B cell (primary cell): ENCODE measurements at regions not wholly inside any gene's neighbourhood (a gene's known extent, or its start where the extent isn't known, plus 50 kb on each side); places are given as distances from the start of the nearest gene placed in this dataset.

Source experiments
- ATAC-seq: fragments of 200-7000 bp; cut with Tn5 transposase; one replicate; pipeline ENCODE4 v1.10.0; 2021; ENCODE audit warnings: low read depth, mild to moderate bottlenecking, moderate number of reproducible peaks, moderate library complexity
- CTCF ChIA-PET: fragments of 350-600 bp; sonication (Branson Sonifier 250); formaldehyde crosslinking; loops from one replicate; lab custom pipeline; 2021; ENCODE audit warnings: antibody characterized with exemption, inconsistent platforms; lab: Charles Lee
- POLR2A ChIA-PET: fragments of 350-600 bp; sonication (Branson Sonifier 250); formaldehyde crosslinking; loops from one replicate; lab custom pipeline; 2021; ENCODE audit warnings: antibody characterized with exemption; lab: Charles Lee
- DNase-seq: peaks from one replicate; pipeline ENCODE4 v3.0.0; 2013
- H2AFZ ChIP-seq: 2 replicates; pipeline ENCODE4 v1.6.1; 2012; ENCODE audit warnings: mild to moderate bottlenecking, low read depth, low read length; ENCODE audit not compliant: insufficient read depth, poor library complexity, severe bottlenecking
- H3K27ac ChIP-seq, 2 donors: 1 replicate in 1 of 2; 2 replicates in 1 of 2; pipeline ENCODE4 v1.5.1; 2012 to 2013; ENCODE audit warnings: low read length in 2 of 2, mild to moderate bottlenecking in 2 of 2, moderate library complexity in 1 of 2
- H3K27me3 ChIP-seq, 4 experiments: fragments of 200-600 bp in 1 of 4; sonication (generic) in 1 of 4; replicated peaks in 1 of 4; 1 replicate in 2 of 4; 2 replicates in 2 of 4; pipeline versions ENCODE4 v1.6.1 to v1.7.0; 2013 to 2016; ENCODE audit warnings: low read length in 3 of 4, mild to moderate bottlenecking in 2 of 4, mixed read lengths in 1 of 4, moderate library complexity in 1 of 4; ENCODE audit not compliant: insufficient read depth in 4 of 4, control insufficient read depth in 3 of 4; ENCODE audit errors: control extremely low read depth in 1 of 4
- H3K36me3 ChIP-seq, 2 experiments: replicated peaks in 1 of 2; 1 replicate in 1 of 2; 2 replicates in 1 of 2; pipeline versions ENCODE4 v1.6.1 to v1.7.1; 2013; ENCODE audit warnings: low read length in 1 of 2; ENCODE audit not compliant: insufficient read depth in 2 of 2, control insufficient read depth in 1 of 2; ENCODE audit errors: control extremely low read depth in 1 of 2, extremely low read depth in 1 of 2
- H3K4me1 ChIP-seq, 2 donors: fragments of 200-600 bp in 1 of 2; sonication (generic) in 1 of 2; 1 replicate in 1 of 2; 2 replicates in 1 of 2; pipeline versions ENCODE4 v1.5.1 to v1.6.1; 2013 to 2017; ENCODE audit warnings: low read length in 2 of 2; ENCODE audit not compliant: control insufficient read depth in 2 of 2, insufficient read depth in 2 of 2
- H3K4me2 ChIP-seq: replicated peaks from 2 replicates; pipeline ENCODE3; 2012; ENCODE audit warnings: mild to moderate bottlenecking, low read depth, low read length; ENCODE audit not compliant: poor library complexity, severe bottlenecking
- H3K4me3 ChIP-seq, 5 experiments: fragments of 200-600 bp in 1 of 5; sonication (generic) in 1 of 5; 1 replicate in 3 of 5; 2 replicates in 2 of 5; pipeline versions ENCODE4 v1.5.1 to v1.7.0; 2011 to 2016; ENCODE audit warnings: low read length in 4 of 5, mild to moderate bottlenecking in 4 of 5, low read depth in 2 of 5, control low read depth in 1 of 5, moderate library complexity in 1 of 5; ENCODE audit not compliant: insufficient read depth in 1 of 5; ENCODE audit errors: control extremely low read depth in 1 of 5, extremely low read depth in 1 of 5
- H3K79me2 ChIP-seq: fragments of 200-600 bp; sonication (generic); one replicate; pipeline ENCODE4 v1.6.0; 2016; ENCODE audit warnings: low read length; ENCODE audit not compliant: control insufficient read depth, insufficient read depth
- H3K9ac ChIP-seq: fragments of 200-600 bp; sonication (generic); 2 replicates; pipeline ENCODE4 v1.6.1; 2017; ENCODE audit warnings: mild to moderate bottlenecking, low read length, moderate library complexity
- H3K9me3 ChIP-seq, 3 donors: one replicate each; pipeline versions ENCODE4 v1.6.1 to v1.7.1; 2013; ENCODE audit warnings: low read length in 2 of 3; ENCODE audit not compliant: control insufficient read depth in 2 of 3, insufficient read depth in 1 of 3; ENCODE audit errors: control extremely low read depth in 1 of 3
- H4K20me1 ChIP-seq: 2 replicates; pipeline ENCODE4 v1.6.0; 2012; ENCODE audit warnings: mild to moderate bottlenecking, low read length; ENCODE audit not compliant: insufficient read depth, control insufficient read depth, poor library complexity, severe bottlenecking
- H3K27ac Mint-ChIP-seq: one replicate; pipeline ENCODE4 v1.8.0; 2021; ENCODE audit warnings: mixed read lengths
- H3K27me3 Mint-ChIP-seq: one replicate; pipeline ENCODE4 v1.8.0; 2021; ENCODE audit warnings: mixed read lengths
- H3K4me1 Mint-ChIP-seq: one replicate; pipeline ENCODE4 v1.8.0; 2021; ENCODE audit warnings: mixed read lengths
- H3K4me3 Mint-ChIP-seq: one replicate; pipeline ENCODE4 v1.8.0; 2021; ENCODE audit warnings: mixed read lengths
- H3K9me3 Mint-ChIP-seq: one replicate; pipeline ENCODE4 v1.8.0; 2022; ENCODE audit warnings: mixed read lengths; ENCODE audit not compliant: insufficient read depth
- CTCF ChIP-seq: fragments of 200-600 bp; IDR thresholded peaks from one replicate; pipeline ENCODE4 v1.8.0; 2022; ENCODE audit warnings: antibody characterized with exemption, mild to moderate bottlenecking
- EZH2 ChIP-seq: IDR thresholded peaks from 2 replicates; pipeline ENCODE4 v1.6.1; 2012; ENCODE audit warnings: borderline replicate concordance, low read depth, mild to moderate bottlenecking, moderate library complexity, low read length; ENCODE audit not compliant: insufficient read depth, poor library complexity, severe bottlenecking
- WGBS: methylation state at CpG from one replicate; pipeline ENCODE4 v1.1.5; 2013; ENCODE audit warnings: missing lambda C conversion rate; ENCODE audit not compliant: insufficient coverage; 5-methylcytosine and 5-hydroxymethylcytosine counted together
- intact Hi-C: fragments of 100-400 bp; cut with micrococcal nuclease; formaldehyde crosslinking; loops from one replicate; pipeline ENCODE4 v1.10.0; 2022

GRCh38 chr7:67788669-67789068 lies 792.0 kb downstream of the TYW1 start:
- no peaks in the 10 kb centered on the region for H3K27me3 ChIP-seq
- ChIA-PET POLR2A (no interaction called here), CTCF (no interaction called here)

GRCh38 chr7:67791918-67792317 lies 795.3 kb downstream of the TYW1 start:
- DNase-seq: no peak

More at GRCh38 chr7:67788669-67789068, 792.0 kb downstream of the TYW1 start:
- H3K27ac ChIP-seq: no peak overlapping the region
- no peak for ATAC-seq
- Mint-ChIP-seq H3K4me1 (no peaks in the 10 kb centered on the region), H3K9me3 (no peaks in the 10 kb centered on the region), H3K27ac (no peak overlapping the region), H3K27me3 (no peaks in the 10 kb centered on the region), H3K4me3 (no peak overlapping the region)
- no peak overlapping the region for H3K4me3 ChIP-seq
- H3K4me2 ChIP-seq: no peak overlapping the region
- no peaks in the 10 kb centered on the region for H3K79me2 ChIP-seq
- no peak overlapping the region for H3K9ac ChIP-seq
- H3K9me3 ChIP-seq: peaks cover 0 to 16% (median 0%) of the 10 kb centered on the region in 3 donors
- WGBS: 95% methylated on average over 3 of the region's 11 CpGs
- no peaks in the 10 kb centered on the region for H3K4me1 ChIP-seq
- H4K20me1 ChIP-seq: no peaks in the 10 kb centered on the region
- no peak for TF ChIP-seq CTCF
- no peak for TF ChIP-seq EZH2
- intact Hi-C loops: no loop called here
- no peak for DNase-seq
- H3K36me3 ChIP-seq: no peaks in the 10 kb centered on the region
- no peak overlapping the region for H2AFZ ChIP-seq

More at GRCh38 chr7:67791918-67792317, 795.3 kb downstream of the TYW1 start:
- ATAC-seq: no peak
- Histone ChIP-seq H3K27me3 (no peaks in the 10 kb centered on the region), H3K79me2 (no peaks in the 10 kb centered on the region), H3K27ac (no peak overlapping the region), H3K9me3 (peaks cover 0 to 11% (median 0%) of the 10 kb centered on the region in 3 donors), H3K36me3 (no peaks in the 10 kb centered on the region), H3K9ac (no peak overlapping the region), H3K4me3 (no peak overlapping the region), H2AFZ (no peak overlapping the region), H3K4me2 (no peak overlapping the region), H3K4me1 (no peaks in the 10 kb centered on the region), H4K20me1 (no peaks in the 10 kb centered on the region)
- no peak for TF ChIP-seq CTCF
- Mint-ChIP-seq H3K27me3 (no peaks in the 10 kb centered on the region), H3K4me3 (no peak overlapping the region), H3K27ac (no peak overlapping the region), H3K4me1 (no peaks in the 10 kb centered on the region), H3K9me3 (peaks cover 2% of the 10 kb centered on the region)
- 90% methylated on average over 2 of the region's 3 CpGs for WGBS
- ChIA-PET CTCF (no interaction called here), POLR2A (no interaction called here)
- intact Hi-C loops: no loop called here
